Chondrocyte (in vitro differentiated cells): ENCODE measurements at regions not wholly inside any gene's neighbourhood (a gene's known extent, or its start where the extent isn't known, plus 50 kb on each side); places are given as distances from the start of the nearest gene placed in this dataset.

ENCODE experiments used
- DNase-seq: peaks from one replicate; pipeline ENCODE4 v3.0.0; 2021; ENCODE audit warnings: mixed read lengths, low spot score
- H3K27ac Mint-ChIP-seq: one replicate; pipeline ENCODE4 v1.8.0; 2021; ENCODE audit warnings: mild to moderate bottlenecking, moderate library complexity, mixed read lengths; ENCODE audit not compliant: unreplicated experiment
- H3K27me3 Mint-ChIP-seq: 2 replicates; pipeline ENCODE4 v1.8.0; 2021; ENCODE audit warnings: low read depth, mixed read lengths
- H3K36me3 Mint-ChIP-seq: 2 replicates; pipeline ENCODE4 v1.8.0; 2021; ENCODE audit warnings: low read depth, mixed read lengths
- H3K4me1 Mint-ChIP-seq: 2 replicates; pipeline ENCODE4 v1.8.0; 2021; ENCODE audit warnings: low read depth, mild to moderate bottlenecking, mixed read lengths
- H3K4me3 Mint-ChIP-seq: one replicate; pipeline ENCODE4 v1.8.0; 2021; ENCODE audit warnings: mild to moderate bottlenecking, moderate library complexity, mixed read lengths; ENCODE audit not compliant: unreplicated experiment
- H3K9me3 Mint-ChIP-seq: 2 replicates; pipeline ENCODE4 v1.8.0; 2021; ENCODE audit warnings: low read depth, mixed read lengths
- CTCF ChIP-seq: fragments of 200-600 bp; sonication (generic); IDR thresholded peaks from 2 replicates; pipeline ENCODE4 v1.5.0; 2021; ENCODE audit warnings: antibody characterized with exemption, mild to moderate bottlenecking, moderate library complexity

- Mint-ChIP-seq H3K27ac (no peak overlapping the region), H3K4me1 (no peaks in the 10 kb centered on the region), H3K36me3 (no peaks in the 10 kb centered on the region), H3K27me3 (peaks cover 8% of the 10 kb centered on the region), H3K9me3 (peaks cover 5% of the 10 kb centered on the region), H3K4me3 (no peak overlapping the region)
- no peak for TF ChIP-seq CTCF
- DNase-seq: no peak
Observed at GRCh38 chr2:183456177-183456576, 331.9 kb downstream of the NUP35 start.

- DNase-seq: no peak
- Mint-ChIP-seq H3K27me3 (peaks cover 11% of the 10 kb centered on the region), H3K4me1 (no peaks in the 10 kb centered on the region), H3K27ac (no peak overlapping the region), H3K4me3 (no peak overlapping the region), H3K36me3 (no peaks in the 10 kb centered on the region), H3K9me3 (no peaks in the 10 kb centered on the region)
- TF ChIP-seq CTCF: no peak
Observed at GRCh38 chr2:183458460-183458859, 334.2 kb downstream of the NUP35 start.

- DNase-seq: no peak
- Mint-ChIP-seq H3K4me3 (no peak overlapping the region), H3K27me3 (peaks cover 11% of the 10 kb centered on the region), H3K27ac (no peak overlapping the region), H3K9me3 (no peaks in the 10 kb centered on the region), H3K36me3 (no peaks in the 10 kb centered on the region), H3K4me1 (no peaks in the 10 kb centered on the region)
- TF ChIP-seq CTCF: no peak
Observed at GRCh38 chr2:183459466-183459865, 335.2 kb downstream of the NUP35 start.

GRCh38 chr2:183463821-183464220, 339.6 kb downstream of the NUP35 start:
- no peaks in the 10 kb centered on the region for H3K9me3 Mint-ChIP-seq
- no peak for TF ChIP-seq CTCF
- no peaks in the 10 kb centered on the region for H3K4me1 Mint-ChIP-seq
- no peak overlapping the region for H3K4me3 Mint-ChIP-seq
- no peaks in the 10 kb centered on the region for H3K36me3 Mint-ChIP-seq
- H3K27ac Mint-ChIP-seq: no peak overlapping the region
- peaks cover 6% of the 10 kb centered on the region for H3K27me3 Mint-ChIP-seq
- DNase-seq: no peak

- no peak for DNase-seq
- Mint-ChIP-seq H3K4me3 (no peak overlapping the region), H3K36me3 (peaks cover under 1% of the 10 kb centered on the region), H3K27me3 (peaks cover 6% of the 10 kb centered on the region), H3K4me1 (no peaks in the 10 kb centered on the region), H3K9me3 (peaks cover 10% of the 10 kb centered on the region), H3K27ac (no peak overlapping the region)
- TF ChIP-seq CTCF: no peak
Observed at GRCh38 chr2:183465048-183465447, 340.8 kb downstream of the NUP35 start.
